HEK293T (cell line): ENCODE measurements at regions not wholly inside any gene's neighbourhood (a gene's known extent, or its start where the extent isn't known, plus 50 kb on each side); places are given as distances from the start of the nearest gene placed in this dataset.

ENCODE experiments used
- CTCF ChIA-PET: fragments of 350-600 bp; formaldehyde crosslinking; extraction: SDS; loops from one replicate; lab custom pipeline; 2021; ENCODE audit warnings: antibody characterized with exemption, inconsistent platforms; lab: Yijun Ruan, JAX
- POLR2A ChIA-PET: fragments of 350-600 bp; formaldehyde crosslinking; extraction: SDS; loops from one replicate; lab custom pipeline; 2020; ENCODE audit warnings: antibody characterized with exemption, inconsistent platforms; lab: Yijun Ruan, JAX
- DNase-seq: peaks from one replicate; pipeline ENCODE4 v3.0.0; 2012; ENCODE audit warnings: mixed read lengths; ENCODE audit errors: extremely low spot score
- ARNT ChIP-seq: fragments of 450-650 bp; IDR thresholded peaks from 2 replicates; pipeline ENCODE4 v1.6.1; 2017; ENCODE audit warnings: mild to moderate bottlenecking
- BHLHE40 ChIP-seq: fragments of 450-650 bp; IDR thresholded peaks from 2 replicates; pipeline ENCODE4 v1.6.1; 2016; ENCODE audit warnings: mild to moderate bottlenecking, moderate library complexity, borderline replicate concordance
- CTBP1 ChIP-seq: fragments of 450-650 bp; IDR thresholded peaks from 2 replicates; pipeline ENCODE4 v1.6.1; 2016; ENCODE audit warnings: borderline replicate concordance
- ELF4 ChIP-seq: fragments of 450-650 bp; IDR thresholded peaks from 2 replicates; pipeline ENCODE4 v1.6.1; 2017; ENCODE audit warnings: antibody characterized with exemption
- FOXA1 ChIP-seq: fragments of 450-650 bp; IDR thresholded peaks from 2 replicates; pipeline ENCODE4 v1.6.1; 2016; ENCODE audit warnings: mild to moderate bottlenecking
- FOXK2 ChIP-seq: fragments of 450-650 bp; IDR thresholded peaks from 2 replicates; pipeline ENCODE4 v1.6.1; 2016; ENCODE audit warnings: mild to moderate bottlenecking
- FOXM1 ChIP-seq: fragments of 450-650 bp; IDR thresholded peaks from 2 replicates; pipeline ENCODE4 v1.6.1; 2017; ENCODE audit warnings: mild to moderate bottlenecking, borderline replicate concordance
- HDGF ChIP-seq: fragments of 450-650 bp; IDR thresholded peaks from 2 replicates; pipeline ENCODE4 v1.6.1; 2017; ENCODE audit warnings: antibody characterized with exemption, borderline replicate concordance
- L3MBTL2 ChIP-seq: fragments of 450-650 bp; conservative IDR thresholded peaks from 2 replicates; pipeline ENCODE4 v1.6.1; 2016; ENCODE audit warnings: mild to moderate bottlenecking
- LEF1 ChIP-seq: fragments of 450-650 bp; IDR thresholded peaks from 2 replicates; pipeline ENCODE4 v1.6.1; 2017; ENCODE audit warnings: mild to moderate bottlenecking, borderline replicate concordance
- NFRKB ChIP-seq: fragments of 450-650 bp; IDR thresholded peaks from 2 replicates; pipeline ENCODE4 v1.6.1; 2016; ENCODE audit warnings: mild to moderate bottlenecking, moderate library complexity
- SP1 ChIP-seq: fragments of 450-650 bp; IDR thresholded peaks from 2 replicates; pipeline ENCODE4 v1.6.1; 2017
- SUZ12 ChIP-seq: fragments of 450-650 bp; IDR thresholded peaks from 2 replicates; pipeline ENCODE4 v1.6.1; 2016; ENCODE audit warnings: mild to moderate bottlenecking
- TARDBP ChIP-seq: fragments of 450-650 bp; IDR thresholded peaks from 2 replicates; pipeline ENCODE4 v1.6.1; 2016
- ZNF384 ChIP-seq: fragments of 450-650 bp; IDR thresholded peaks from 2 replicates; pipeline ENCODE4 v1.6.1; 2016
- TF ChIP-seq, protein P1 (sequence below): fragments of 450-650 bp; IDR thresholded peaks from 2 replicates; pipeline ENCODE4 v1.6.1; 2016

DNA sequence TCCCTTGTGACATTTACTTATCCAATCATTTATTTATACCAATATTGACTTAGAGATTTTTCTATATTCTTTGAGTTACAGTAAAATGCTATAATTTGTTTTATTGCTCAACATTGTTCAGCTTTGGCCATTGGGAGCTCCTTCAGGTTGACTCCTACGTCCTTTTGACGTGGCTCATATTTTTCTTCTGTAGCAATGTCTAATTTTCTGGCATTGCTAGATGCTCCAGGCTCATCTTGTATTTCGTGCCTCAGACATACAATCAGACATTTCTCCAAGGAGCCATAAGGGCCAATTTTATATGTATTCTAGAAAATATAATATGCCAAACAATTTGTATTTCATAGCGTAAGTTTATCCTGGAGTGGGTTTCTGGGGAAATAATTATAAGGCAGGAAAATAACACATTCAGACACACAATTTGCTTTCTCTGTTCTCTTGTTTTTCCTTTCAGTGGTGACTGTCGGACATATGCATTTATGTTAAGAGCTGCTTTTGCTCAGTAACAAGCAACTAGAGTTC lies 355.1 kb upstream of the MON1B start:
- no peak for DNase-seq
- TF ChIP-seq, protein P1, sequence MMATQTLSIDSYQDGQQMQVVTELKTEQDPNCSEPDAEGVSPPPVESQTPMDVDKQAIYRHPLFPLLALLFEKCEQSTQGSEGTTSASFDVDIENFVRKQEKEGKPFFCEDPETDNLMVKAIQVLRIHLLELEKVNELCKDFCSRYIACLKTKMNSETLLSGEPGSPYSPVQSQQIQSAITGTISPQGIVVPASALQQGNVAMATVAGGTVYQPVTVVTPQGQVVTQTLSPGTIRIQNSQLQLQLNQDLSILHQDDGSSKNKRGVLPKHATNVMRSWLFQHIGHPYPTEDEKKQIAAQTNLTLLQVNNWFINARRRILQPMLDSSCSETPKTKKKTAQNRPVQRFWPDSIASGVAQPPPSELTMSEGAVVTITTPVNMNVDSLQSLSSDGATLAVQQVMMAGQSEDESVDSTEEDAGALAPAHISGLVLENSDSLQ, result no peak
- TF ChIP-seq ARNT (no peak), CTBP1 (no peak), FOXA1 (no peak), FOXK2 (no peak), TARDBP (no peak), BHLHE40 (no peak), SUZ12 (no peak), L3MBTL2 (no peak), FOXM1 (no peak), ELF4 (no peak), NFRKB (no peak), LEF1 (no peak), SP1 (no peak)
- POLR2A ChIA-PET, result no interaction called here
- CTCF ChIA-PET, result no interaction called here

DNA sequence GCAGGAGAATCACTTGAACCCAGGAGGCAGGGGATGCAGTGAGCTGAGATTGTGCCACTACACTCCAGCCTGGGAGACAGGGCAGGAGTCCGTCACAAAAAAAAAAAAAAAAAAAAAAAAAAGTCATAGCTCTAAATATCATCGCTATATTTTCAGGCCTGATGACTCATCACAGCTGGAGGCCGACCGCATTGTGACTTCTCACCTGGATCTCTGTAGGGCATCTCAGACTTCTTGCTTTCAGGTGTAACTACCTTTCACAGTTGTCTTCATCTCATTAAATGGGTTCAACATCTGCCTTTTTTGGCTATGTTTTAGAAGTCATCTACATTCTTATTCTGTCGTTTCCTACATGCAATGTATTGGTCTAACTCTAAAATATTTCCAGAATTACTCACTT lies 353.1 kb upstream of the MON1B start:
- ChIA-PET POLR2A (no interaction called here), CTCF (no interaction called here)
- no peak for DNase-seq
- no peak for TF ChIP-seq BHLHE40
- TF ChIP-seq FOXK2, result no peak
- no peak for TF ChIP-seq FOXA1
- TF ChIP-seq NFRKB, result no peak
- no peak for TF ChIP-seq ELF4
- TF ChIP-seq, protein P1, result no peak
- TF ChIP-seq CTBP1, result no peak
- no peak for TF ChIP-seq LEF1
- no peak for TF ChIP-seq L3MBTL2
- TF ChIP-seq ARNT, result no peak
- TF ChIP-seq FOXM1, result no peak
- no peak for TF ChIP-seq SP1
- TF ChIP-seq TARDBP, result no peak
- no peak for TF ChIP-seq ZNF384
- no peak for TF ChIP-seq SUZ12
- TF ChIP-seq HDGF, result no peak

DNA sequence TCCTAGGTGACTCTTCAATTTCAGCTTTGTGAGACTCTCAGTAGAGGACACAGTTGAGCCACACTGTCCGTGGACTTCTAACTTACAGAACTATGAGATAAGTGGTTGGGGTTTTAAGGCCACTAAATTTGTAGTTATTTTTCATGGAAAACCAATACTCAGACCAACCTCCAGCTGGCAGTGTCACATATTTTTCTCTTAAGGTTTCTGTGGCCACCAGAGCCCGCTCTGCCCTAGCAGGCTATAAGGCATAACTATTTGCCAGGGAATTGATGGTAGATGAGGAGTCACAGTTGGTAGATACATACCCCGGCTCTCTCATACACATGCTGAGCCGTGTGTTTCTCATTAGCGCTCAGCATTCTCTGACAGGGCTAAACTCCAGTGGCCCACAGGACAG lies 336.8 kb upstream of the MON1B start:
- TF ChIP-seq FOXA1 (no peak), ZNF384 (no peak), ARNT (no peak), FOXK2 (no peak), NFRKB (no peak), TARDBP (no peak), SP1 (no peak)
- ChIA-PET CTCF (no interaction called here), POLR2A (no interaction called here)
- DNase-seq, result no peak

DNA sequence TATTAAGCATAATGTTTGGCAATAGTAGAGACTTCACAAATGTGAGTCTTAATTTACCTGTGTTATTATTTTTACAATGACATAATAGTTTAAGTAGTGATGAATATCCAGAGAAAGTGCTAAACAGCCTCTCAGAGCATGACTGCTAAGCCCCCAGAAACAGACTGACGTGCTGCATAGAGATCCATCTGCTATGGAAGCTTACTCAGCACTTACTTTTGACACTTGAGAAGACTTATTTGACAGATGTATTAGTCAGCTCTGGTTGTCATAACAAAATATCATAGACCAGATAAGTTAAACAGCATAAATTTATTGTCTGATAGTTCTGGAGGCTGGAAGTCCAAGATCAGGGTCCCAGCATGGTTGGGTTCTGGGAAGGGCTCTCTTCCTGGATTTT lies 334.9 kb upstream of the MON1B start:
- POLR2A ChIA-PET, result no interaction called here
- CTCF ChIA-PET, result no interaction called here
- no peak for DNase-seq
- TF ChIP-seq TARDBP (no peak), HDGF (no peak), FOXA1 (no peak), FOXK2 (no peak), FOXM1 (no peak), ARNT (no peak), ELF4 (no peak), BHLHE40 (no peak)
- TF ChIP-seq, protein P1, result no peak

DNA sequence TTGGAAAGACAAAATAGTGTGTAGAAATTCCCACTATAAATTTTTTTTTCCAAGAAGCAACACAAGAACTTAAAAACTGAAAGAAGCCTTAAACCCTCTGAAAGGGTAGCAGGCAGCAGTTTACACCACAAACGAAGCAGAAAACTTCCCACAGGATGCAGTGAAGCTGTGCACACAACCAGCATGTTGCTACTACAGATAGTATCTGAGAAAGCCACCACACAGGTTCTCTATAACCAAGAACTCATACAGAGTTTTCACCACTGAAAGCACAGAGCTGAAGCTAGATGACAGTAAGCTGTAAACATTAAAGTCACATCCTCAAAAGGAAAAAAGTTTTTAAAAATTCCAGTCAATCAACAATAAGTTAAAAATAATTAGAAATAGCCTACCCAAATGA lies 333.6 kb upstream of the MON1B start:
- no peak for DNase-seq
- POLR2A ChIA-PET, result no interaction called here
- TF ChIP-seq ELF4 (no peak), LEF1 (no peak), FOXA1 (no peak), HDGF (no peak), FOXK2 (no peak), TARDBP (no peak)
- TF ChIP-seq, protein P1, result no peak
- CTCF ChIA-PET, result no interaction called here

DNA sequence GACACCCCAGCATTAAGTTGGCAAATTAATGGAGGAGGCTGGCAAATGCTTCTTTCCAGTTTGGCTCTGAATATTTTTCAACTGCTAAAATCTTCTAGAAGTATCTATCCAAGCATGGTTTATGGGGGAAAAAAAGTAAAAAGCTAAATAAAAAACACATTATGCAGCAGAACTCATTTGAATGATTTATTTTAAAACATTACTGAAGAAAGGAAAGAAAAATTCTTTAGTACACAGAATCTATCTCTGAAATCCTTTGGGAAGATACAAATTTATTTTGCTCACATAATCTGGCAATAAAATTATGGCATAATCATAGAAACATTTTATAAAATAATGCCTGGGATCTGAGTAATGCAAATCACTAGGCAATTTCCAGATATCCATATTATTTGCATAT lies 328.1 kb upstream of the MON1B start:
- DNase-seq, result no peak
- ChIA-PET CTCF (no interaction called here), POLR2A (no interaction called here)
- no peak for TF ChIP-seq ELF4
- no peak for TF ChIP-seq BHLHE40
- TF ChIP-seq, protein P1, result no peak
- no peak for TF ChIP-seq FOXA1
- no peak for TF ChIP-seq CTBP1
- no peak for TF ChIP-seq L3MBTL2
